Suprapubic skin (tissue), 3 donors: ENCODE measurements at regions not wholly inside any gene's neighbourhood (a gene's known extent, or its start where the extent isn't known, plus 50 kb on each side); places are given as distances from the start of the nearest gene placed in this dataset.

Source experiments
- EP300 ChIP-seq: sonication (generic); formaldehyde crosslinking; IDR thresholded peaks from one replicate; pipeline ENCODE4 v1.6.1; 2017; ENCODE audit warnings: antibody characterized with exemption
- TF ChIP-seq, protein P1 (sequence below), 2 donors: fragments of 200-600 bp in 1 of 2; fragments of 450-650 bp in 1 of 2; sonication (generic) in 1 of 2; IDR thresholded peaks; one replicate each; pipeline ENCODE4 v1.5.1; 2016 to 2019; ENCODE audit warnings: antibody characterized with exemption in 2 of 2, mild to moderate bottlenecking in 1 of 2, moderate library complexity in 1 of 2

DNA sequence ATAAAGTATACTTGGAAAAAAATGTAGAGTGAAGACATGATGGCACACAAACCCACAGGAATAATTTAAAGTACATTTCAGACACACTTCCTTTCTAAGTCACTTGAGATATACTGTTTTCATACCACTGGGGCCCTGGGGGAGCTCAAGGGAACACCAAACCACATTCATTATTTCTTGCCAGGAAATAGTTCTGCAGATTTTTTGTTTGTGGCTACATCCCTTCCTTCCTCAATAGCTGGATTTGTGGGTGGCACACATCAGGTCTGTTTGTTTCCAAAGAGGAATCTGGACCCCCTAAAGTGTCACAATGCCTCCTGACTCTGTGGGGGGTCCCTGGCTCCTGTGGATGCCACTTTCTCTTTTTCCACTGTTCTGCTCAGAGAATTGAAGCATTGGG lies 153.5 kb upstream of the COL8A1 start:
- TF ChIP-seq, protein P1, sequence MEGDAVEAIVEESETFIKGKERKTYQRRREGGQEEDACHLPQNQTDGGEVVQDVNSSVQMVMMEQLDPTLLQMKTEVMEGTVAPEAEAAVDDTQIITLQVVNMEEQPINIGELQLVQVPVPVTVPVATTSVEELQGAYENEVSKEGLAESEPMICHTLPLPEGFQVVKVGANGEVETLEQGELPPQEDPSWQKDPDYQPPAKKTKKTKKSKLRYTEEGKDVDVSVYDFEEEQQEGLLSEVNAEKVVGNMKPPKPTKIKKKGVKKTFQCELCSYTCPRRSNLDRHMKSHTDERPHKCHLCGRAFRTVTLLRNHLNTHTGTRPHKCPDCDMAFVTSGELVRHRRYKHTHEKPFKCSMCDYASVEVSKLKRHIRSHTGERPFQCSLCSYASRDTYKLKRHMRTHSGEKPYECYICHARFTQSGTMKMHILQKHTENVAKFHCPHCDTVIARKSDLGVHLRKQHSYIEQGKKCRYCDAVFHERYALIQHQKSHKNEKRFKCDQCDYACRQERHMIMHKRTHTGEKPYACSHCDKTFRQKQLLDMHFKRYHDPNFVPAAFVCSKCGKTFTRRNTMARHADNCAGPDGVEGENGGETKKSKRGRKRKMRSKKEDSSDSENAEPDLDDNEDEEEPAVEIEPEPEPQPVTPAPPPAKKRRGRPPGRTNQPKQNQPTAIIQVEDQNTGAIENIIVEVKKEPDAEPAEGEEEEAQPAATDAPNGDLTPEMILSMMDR (IDR thresholded peaks at IDR 0.05), result no peak
- TF ChIP-seq EP300, result no peak
